WTC11 (cell line): ENCODE measurements at regions not wholly inside any gene's neighbourhood (a gene's known extent, or its start where the extent isn't known, plus 50 kb on each side); places are given as distances from the start of the nearest gene placed in this dataset.

Experiments used
- ATAC-seq: fragments of 200-7000 bp; cut with Tn5 transposase; 2 replicates; pipeline ENCODE4 v1.10.0; 2021; ENCODE audit warnings: mild to moderate bottlenecking, moderate library complexity
- CTCF ChIA-PET: fragments of 300-600 bp; sonication (Branson Sonifier 250); formaldehyde crosslinking; loops from one replicate; lab custom pipeline; 2021; ENCODE audit warnings: antibody characterized with exemption; lab: Charles Lee
- POLR2A ChIA-PET: fragments of 350-600 bp; sonication (Branson Sonifier 250); formaldehyde crosslinking; loops from one replicate; lab custom pipeline; 2021; ENCODE audit warnings: antibody characterized with exemption; lab: Charles Lee
- DNase-seq: peaks from one replicate; pipeline ENCODE4 v3.0.0; 2021; ENCODE audit warnings: low spot score
- H3K27ac Mint-ChIP-seq: 2 replicates; pipeline ENCODE4 v1.8.0; 2021; ENCODE audit warnings: mixed read lengths
- H3K27me3 Mint-ChIP-seq: 2 replicates; pipeline ENCODE4 v1.8.0; 2021; ENCODE audit warnings: low read depth, mild to moderate bottlenecking, moderate library complexity, mixed read lengths
- H3K36me3 Mint-ChIP-seq: 2 replicates; pipeline ENCODE4 v1.8.0; 2021; ENCODE audit warnings: mixed read lengths
- H3K4me1 Mint-ChIP-seq: 2 replicates; pipeline ENCODE4 v1.8.0; 2022; ENCODE audit warnings: mixed read lengths
- H3K4me3 Mint-ChIP-seq: 2 replicates; pipeline ENCODE4 v1.8.0; 2021; ENCODE audit warnings: mild to moderate bottlenecking, moderate library complexity, mixed read lengths
- H3K9me3 Mint-ChIP-seq: 2 replicates; pipeline ENCODE4 v1.8.0; 2021; ENCODE audit warnings: mixed read lengths
- ATF3 ChIP-seq: sonication (generic); formaldehyde crosslinking; conservative IDR thresholded peaks from 2 replicates; pipeline ENCODE4 v1.8.1; 2022; ENCODE audit warnings: mild to moderate bottlenecking, missing genetic modification reagents
- EMX1 ChIP-seq: fragments of 250-450 bp; sonication (Bioruptor Pico); IDR thresholded peaks from 2 replicates; pipeline ENCODE4 v1.8.0; 2021; ENCODE audit warnings: mild to moderate bottlenecking
- HMGA2 ChIP-seq: fragments of 250-450 bp; sonication (Bioruptor Pico); IDR thresholded peaks from 2 replicates; pipeline ENCODE4 v1.4.0; 2021; ENCODE audit warnings: mild to moderate bottlenecking, moderate library complexity
- NFE2L1 ChIP-seq: sonication (generic); formaldehyde crosslinking; IDR thresholded peaks from 2 replicates; pipeline ENCODE4 v1.8.1; 2023; ENCODE audit warnings: missing genetic modification reagents
- NFYB ChIP-seq: sonication (generic); formaldehyde crosslinking; conservative IDR thresholded peaks from 2 replicates; pipeline ENCODE4 v1.8.0; 2022; ENCODE audit warnings: low read depth, missing genetic modification reagents
- PRRX2 ChIP-seq: fragments of 250-450 bp; sonication (Bioruptor Pico); IDR thresholded peaks from 2 replicates; pipeline ENCODE4 v1.8.0; 2021; ENCODE audit warnings: mild to moderate bottlenecking
- RELA ChIP-seq: sonication (generic); formaldehyde crosslinking; IDR thresholded peaks from 2 replicates; pipeline ENCODE4 v1.8.1; 2022; ENCODE audit warnings: missing genetic modification reagents, mild to moderate bottlenecking, borderline replicate concordance
- ZBTB21 ChIP-seq: sonication (generic); formaldehyde crosslinking; IDR thresholded peaks from 2 replicates; pipeline ENCODE4 v1.8.1; 2023; ENCODE audit warnings: mild to moderate bottlenecking, missing genetic modification reagents, borderline replicate concordance
- ZNF396 ChIP-seq: fragments of 250-450 bp; sonication (Bioruptor Pico); IDR thresholded peaks from 2 replicates; pipeline ENCODE4 v1.8.0; 2021; ENCODE audit warnings: mild to moderate bottlenecking, moderate library complexity, borderline replicate concordance
- TF ChIP-seq, protein P1 (sequence below): sonication (generic); formaldehyde crosslinking; IDR thresholded peaks from 2 replicates; pipeline ENCODE4 v1.8.1; 2023; ENCODE audit warnings: mild to moderate bottlenecking, moderate library complexity, missing genetic modification reagents
- TF ChIP-seq, protein P2 (sequence below): fragments of 250-450 bp; sonication (Bioruptor Pico); IDR thresholded peaks from 2 replicates; pipeline ENCODE4 v2.1.2; 2022; ENCODE audit warnings: mild to moderate bottlenecking, moderate library complexity
- TF ChIP-seq, protein P3 (sequence below): sonication (generic); formaldehyde crosslinking; IDR thresholded peaks from 2 replicates; pipeline ENCODE4 v1.8.1; 2023; ENCODE audit warnings: mild to moderate bottlenecking, missing genetic modification reagents, moderate library complexity
- TF ChIP-seq, protein P4 (sequence below): sonication (generic); formaldehyde crosslinking; IDR thresholded peaks from 2 replicates; pipeline ENCODE4 v1.8.0; 2022; ENCODE audit warnings: mild to moderate bottlenecking, missing genetic modification reagents
- TF ChIP-seq, protein P5 (sequence below): sonication (generic); formaldehyde crosslinking; IDR thresholded peaks from 2 replicates; pipeline ENCODE4 v1.8.1; 2022; ENCODE audit warnings: low read depth, missing genetic modification reagents, borderline replicate concordance

DNA sequence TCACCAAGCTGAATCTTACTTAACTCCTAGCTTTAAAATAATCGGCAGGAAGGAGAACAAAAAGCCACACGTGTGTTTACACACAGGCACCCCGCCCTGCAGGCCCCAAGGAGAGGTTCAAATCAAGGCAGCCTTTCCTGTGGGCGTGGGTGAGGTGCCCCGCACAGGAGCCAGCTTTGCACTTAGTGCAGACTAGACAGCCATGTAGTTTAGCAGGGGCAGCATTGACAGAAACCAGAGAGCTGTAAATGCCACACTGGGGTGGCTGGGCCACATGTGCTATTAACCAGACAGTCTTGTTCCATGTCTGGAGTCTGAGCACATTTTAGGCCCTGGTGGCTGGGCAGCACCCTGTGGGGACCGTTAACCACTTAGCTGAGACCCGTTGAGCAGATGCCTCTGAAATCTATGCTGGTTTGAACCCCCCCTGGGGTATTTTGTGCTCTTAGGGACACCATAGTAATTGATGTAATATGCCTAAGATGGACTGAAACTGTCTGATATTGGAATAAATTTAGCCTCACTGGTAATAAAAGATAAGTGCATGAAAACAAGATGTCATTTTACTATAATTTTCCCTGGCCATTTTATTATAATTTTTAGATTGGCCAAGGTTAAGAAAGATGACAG lies 106.4 kb upstream of the KCNG1 start:
- DNase-seq = no peak
- no peak overlapping the region for H3K4me3 Mint-ChIP-seq
- H3K27me3 Mint-ChIP-seq = no peaks in the 10 kb centered on the region
- ATAC-seq = no peak
- peaks cover 3% of the 10 kb centered on the region; the same call in 1 of the 2 replicates for H3K9me3 Mint-ChIP-seq
- no peak for TF ChIP-seq ATF3 (CRISPR knock-in tag)
- no peak for TF ChIP-seq PRRX2
- TF ChIP-seq, protein P1, sequence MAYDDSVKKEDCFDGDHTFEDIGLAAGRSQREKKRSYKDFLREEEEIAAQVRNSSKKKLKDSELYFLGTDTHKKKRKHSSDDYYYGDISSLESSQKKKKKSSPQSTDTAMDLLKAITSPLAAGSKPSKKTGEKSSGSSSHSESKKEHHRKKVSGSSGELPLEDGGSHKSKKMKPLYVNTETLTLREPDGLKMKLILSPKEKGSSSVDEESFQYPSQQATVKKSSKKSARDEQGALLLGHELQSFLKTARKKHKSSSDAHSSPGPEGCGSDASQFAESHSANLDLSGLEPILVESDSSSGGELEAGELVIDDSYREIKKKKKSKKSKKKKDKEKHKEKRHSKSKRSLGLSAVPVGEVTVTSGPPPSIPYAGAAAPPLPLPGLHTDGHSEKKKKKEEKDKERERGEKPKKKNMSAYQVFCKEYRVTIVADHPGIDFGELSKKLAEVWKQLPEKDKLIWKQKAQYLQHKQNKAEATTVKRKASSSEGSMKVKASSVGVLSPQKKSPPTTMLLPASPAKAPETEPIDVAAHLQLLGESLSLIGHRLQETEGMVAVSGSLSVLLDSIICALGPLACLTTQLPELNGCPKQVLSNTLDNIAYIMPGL = no peak
- no peak for TF ChIP-seq NFYB (CRISPR knock-in tag)
- TF ChIP-seq, protein P2, sequence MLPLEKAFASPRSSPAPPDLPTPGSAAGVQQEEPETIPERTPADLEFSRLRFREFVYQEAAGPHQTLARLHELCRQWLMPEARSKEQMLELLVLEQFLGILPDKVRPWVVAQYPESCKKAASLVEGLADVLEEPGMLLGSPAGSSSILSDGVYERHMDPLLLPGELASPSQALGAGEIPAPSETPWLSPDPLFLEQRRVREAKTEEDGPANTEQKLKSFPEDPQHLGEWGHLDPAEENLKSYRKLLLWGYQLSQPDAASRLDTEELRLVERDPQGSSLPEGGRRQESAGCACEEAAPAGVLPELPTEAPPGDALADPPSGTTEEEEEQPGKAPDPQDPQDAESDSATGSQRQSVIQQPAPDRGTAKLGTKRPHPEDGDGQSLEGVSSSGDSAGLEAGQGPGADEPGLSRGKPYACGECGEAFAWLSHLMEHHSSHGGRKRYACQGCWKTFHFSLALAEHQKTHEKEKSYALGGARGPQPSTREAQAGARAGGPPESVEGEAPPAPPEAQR (CRISPR knock-in tag) = no peak
- no peak for TF ChIP-seq NFE2L1 (CRISPR knock-in tag)
- no peaks in the 10 kb centered on the region for H3K36me3 Mint-ChIP-seq
- ChIA-PET POLR2A (no interaction called here), CTCF (interaction anchor here (1.6 to 2.7 kb wide), 4 partner anchors 114 to 148 kb away, joined by 6 to 8 read pairs (median 7); no protein-coding TSS in a partner anchor)
- H3K4me1 Mint-ChIP-seq = peaks cover 5% of the 10 kb centered on the region
- H3K27ac Mint-ChIP-seq = no peak overlapping the region

DNA sequence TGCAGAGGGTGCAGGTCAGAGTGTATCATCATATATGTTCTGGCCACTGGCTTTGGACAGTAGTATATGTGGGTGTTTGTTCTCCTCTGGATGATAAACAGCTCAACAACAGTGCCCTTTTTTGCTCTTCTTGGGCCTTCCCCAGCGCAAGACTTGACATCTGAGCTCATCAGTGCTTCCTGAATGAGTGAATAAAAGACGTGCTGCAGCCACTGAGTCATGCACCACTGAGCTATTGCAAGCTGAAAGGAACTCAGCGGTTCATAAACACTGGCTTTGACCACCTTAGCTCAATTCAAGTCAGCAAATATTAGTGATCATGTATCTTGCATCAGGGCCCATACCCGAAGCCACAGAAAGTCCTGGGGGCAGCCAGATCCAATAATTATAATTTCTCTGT lies 105.3 kb upstream of the KCNG1 start:
- POLR2A ChIA-PET = no interaction called here
- H3K4me1 Mint-ChIP-seq = peaks cover 5% of the 10 kb centered on the region
- CTCF ChIA-PET = interaction anchor here (1.6 to 2.7 kb wide), 4 partner anchors 113 to 147 kb away, joined by 6 to 8 read pairs (median 7); no protein-coding TSS in a partner anchor
- H3K27me3 Mint-ChIP-seq = no peaks in the 10 kb centered on the region
- no peak overlapping the region for H3K4me3 Mint-ChIP-seq
- ATAC-seq = no peak
- H3K27ac Mint-ChIP-seq = no peak overlapping the region
- TF ChIP-seq, protein P3, sequence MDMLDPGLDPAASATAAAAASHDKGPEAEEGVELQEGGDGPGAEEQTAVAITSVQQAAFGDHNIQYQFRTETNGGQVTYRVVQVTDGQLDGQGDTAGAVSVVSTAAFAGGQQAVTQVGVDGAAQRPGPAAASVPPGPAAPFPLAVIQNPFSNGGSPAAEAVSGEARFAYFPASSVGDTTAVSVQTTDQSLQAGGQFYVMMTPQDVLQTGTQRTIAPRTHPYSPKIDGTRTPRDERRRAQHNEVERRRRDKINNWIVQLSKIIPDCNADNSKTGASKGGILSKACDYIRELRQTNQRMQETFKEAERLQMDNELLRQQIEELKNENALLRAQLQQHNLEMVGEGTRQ (CRISPR knock-in tag) = no peak
- TF ChIP-seq, protein P4, sequence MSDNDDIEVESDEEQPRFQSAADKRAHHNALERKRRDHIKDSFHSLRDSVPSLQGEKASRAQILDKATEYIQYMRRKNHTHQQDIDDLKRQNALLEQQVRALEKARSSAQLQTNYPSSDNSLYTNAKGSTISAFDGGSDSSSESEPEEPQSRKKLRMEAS (CRISPR knock-in tag) = no peak
- TF ChIP-seq RELA (CRISPR knock-in tag) (no peak), ZNF396 (no peak), ZBTB21 (no peak), EMX1 (CRISPR knock-in tag) (no peak), ATF3 (CRISPR knock-in tag) (no peak), PRRX2 (no peak), HMGA2 (CRISPR knock-in tag) (no peak)
- TF ChIP-seq, all 79 proteins: peak for 0
- Mint-ChIP-seq H3K9me3 (no peaks in the 10 kb centered on the region), H3K36me3 (no peaks in the 10 kb centered on the region)
- DNase-seq = no peak

DNA sequence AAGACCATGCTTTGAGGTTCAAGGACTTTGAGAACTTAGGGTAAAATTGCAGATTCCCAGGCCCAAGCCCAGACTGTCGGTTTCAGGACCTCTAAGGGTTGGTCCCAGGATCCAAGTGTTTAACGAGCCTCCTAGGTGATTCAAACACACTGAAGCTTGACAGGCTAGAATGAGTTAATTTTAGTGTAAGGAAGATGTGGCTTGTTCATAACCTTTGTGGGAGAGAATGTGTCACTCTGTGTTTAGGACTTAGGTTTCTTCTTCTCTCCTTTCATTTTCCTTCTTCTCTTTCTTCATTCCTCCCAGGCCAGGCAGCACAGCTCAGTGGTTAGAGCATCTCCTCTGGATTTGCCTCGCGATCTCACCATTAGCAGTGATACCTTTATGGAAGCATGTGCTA lies 104.8 kb upstream of the KCNG1 start:
- Mint-ChIP-seq H3K27ac (no peak overlapping the region), H3K27me3 (no peaks in the 10 kb centered on the region), H3K36me3 (no peaks in the 10 kb centered on the region), H3K9me3 (no peaks in the 10 kb centered on the region), H3K4me1 (peaks cover 5% of the 10 kb centered on the region), H3K4me3 (no peak overlapping the region)
- no peak for ATAC-seq
- CTCF ChIA-PET = interaction anchor here (1.6 to 2.7 kb wide), 4 partner anchors 112 to 147 kb away, joined by 6 to 8 read pairs (median 7); no protein-coding TSS in a partner anchor
- POLR2A ChIA-PET = no interaction called here
- DNase-seq = no peak
- TF ChIP-seq, protein P5, sequence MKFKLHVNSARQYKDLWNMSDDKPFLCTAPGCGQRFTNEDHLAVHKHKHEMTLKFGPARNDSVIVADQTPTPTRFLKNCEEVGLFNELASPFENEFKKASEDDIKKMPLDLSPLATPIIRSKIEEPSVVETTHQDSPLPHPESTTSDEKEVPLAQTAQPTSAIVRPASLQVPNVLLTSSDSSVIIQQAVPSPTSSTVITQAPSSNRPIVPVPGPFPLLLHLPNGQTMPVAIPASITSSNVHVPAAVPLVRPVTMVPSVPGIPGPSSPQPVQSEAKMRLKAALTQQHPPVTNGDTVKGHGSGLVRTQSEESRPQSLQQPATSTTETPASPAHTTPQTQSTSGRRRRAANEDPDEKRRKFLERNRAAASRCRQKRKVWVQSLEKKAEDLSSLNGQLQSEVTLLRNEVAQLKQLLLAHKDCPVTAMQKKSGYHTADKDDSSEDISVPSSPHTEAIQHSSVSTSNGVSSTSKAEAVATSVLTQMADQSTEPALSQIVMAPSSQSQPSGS (CRISPR knock-in tag) = no peak
